HG02981 (cell line): ENCODE measurements at regions not wholly inside any gene's neighbourhood (a gene's known extent, or its start where the extent isn't known, plus 50 kb on each side); places are given as distances from the start of the nearest gene placed in this dataset.
A peak's percentile ranks its signal among the peaks of the same experiment; 100 is the strongest.

Experiments
- ATAC-seq: cut with Tn5 transposase; IDR thresholded peaks from one replicate; pipeline ENCODE4 v1.9.1; 2021; ENCODE audit warnings: mild to moderate bottlenecking, moderate library complexity; ENCODE audit not compliant: unreplicated experiment

- ATAC-seq, result no peak
Observed at GRCh38 chr2:18467749-18468360, 92.6 kb downstream of the RDH14 start.

- ATAC-seq, result no peak
Observed at GRCh38 chr2:18465979-18466378, 94.5 kb downstream of the RDH14 start.

- ATAC-seq, result no peak
Observed at GRCh38 chr2:18464913-18465312, 95.5 kb downstream of the RDH14 start.

GRCh38 chr2:18456026-18456425 lies 104.4 kb downstream of the RDH14 start:
- no peak for ATAC-seq

GRCh38 chr2:18455236-18455862 lies 105.1 kb downstream of the RDH14 start:
- ATAC-seq, result no peak

GRCh38 chr2:18454692-18455235 lies 105.7 kb downstream of the RDH14 start:
- no peak for ATAC-seq

- no peak for ATAC-seq
Observed at GRCh38 chr2:18446715-18447114, 113.7 kb downstream of the RDH14 start.

- ATAC-seq, result no peak
Observed at GRCh38 chr2:18445433-18446320, 114.8 kb downstream of the RDH14 start.

- ATAC-seq, result no peak
Observed at GRCh38 chr2:18444806-18445205, 115.6 kb downstream of the RDH14 start.

GRCh38 chr2:18441583-18441982 lies 118.9 kb downstream of the RDH14 start:
- ATAC-seq, result no peak

GRCh38 chr2:18440777-18441176 lies 119.7 kb downstream of the RDH14 start:
- ATAC-seq, result no peak

GRCh38 chr2:18440141-18440661 lies 120.3 kb downstream of the RDH14 start:
- ATAC-seq, result no peak

- ATAC-seq, result no peak
Observed at GRCh38 chr2:18439716-18440115, 120.7 kb downstream of the RDH14 start.

- ATAC-seq, result no peak
Observed at GRCh38 chr2:18437909-18438308, 122.5 kb downstream of the RDH14 start.

- ATAC-seq, result no peak
Observed at GRCh38 chr2:18436503-18437005, 123.9 kb downstream of the RDH14 start.

- peak; percentile 50 for ATAC-seq
Observed at GRCh38 chr2:18435426-18436037, 124.9 kb downstream of the RDH14 start.

- no peak for ATAC-seq
Observed at GRCh38 chr2:18433872-18434271, 126.6 kb downstream of the RDH14 start.

- no peak for ATAC-seq
Observed at GRCh38 chr2:18432999-18433398, 127.5 kb downstream of the RDH14 start.

- ATAC-seq, result no peak
Observed at GRCh38 chr2:18430996-18431748, 129.3 kb downstream of the RDH14 start.

- ATAC-seq, result no peak
Observed at GRCh38 chr2:18428516-18428915, 131.9 kb downstream of the RDH14 start.
